ENCODE measurements at regions not wholly inside any gene's neighbourhood (a gene's known extent, or its start where the extent isn't known, plus 50 kb on each side); places are given as distances from the start of the nearest gene placed in this dataset. TPM values are rescaled to one million over a fixed set of nuclear protein-coding genes. Genes with fewer than 3 reads are reported as not detected.

- H3K27me3 ChIP-seq (ENCODE audit: control insufficient read depth in 2 of 2, insufficient read depth in 2 of 2, low read length in 2 of 2), result no peaks in the 10 kb centered on the region
- FAIRE-seq (no peak), DNase-seq (ENCODE audit: extremely low read depth in 1 of 4, low spot score in 3 of 4) (no peak), ATAC-seq (no peak)
- no peak overlapping the region for H2AFZ ChIP-seq (ENCODE audit: low read depth, low read length)
- no peaks in the 10 kb centered on the region for H3K79me2 ChIP-seq (ENCODE audit: control insufficient read depth, insufficient read depth, low read length)
- intact Hi-C loops (cut with micrococcal nuclease), result no loop called here
- 0% methylated on average over 2 of the region's 2 CpGs for WGBS (ENCODE audit: insufficient coverage, low coverage, missing lambda C conversion rate)
- no peaks in the 10 kb centered on the region for H4K20me1 ChIP-seq (replicated peaks; ENCODE audit: control insufficient read depth, insufficient read depth, low read length)
- 0 out of 2 replicates have a peak, but pooled peaks cover 3% of the 10 kb centered on the region for H3K9me3 ChIP-seq (replicated peaks; ENCODE audit: control insufficient read depth, insufficient read depth, low read depth, low read length)
- TF ChIP-seq ZNF175 (CRISPR knock-in tag; IDR thresholded peaks at IDR 0.05; ENCODE audit: low read depth) (no peak), RAD51 (IDR thresholded peaks at IDR 0.05; ENCODE audit: borderline replicate concordance, low read depth) (no peak), ETV5 (CRISPR knock-in tag; IDR thresholded peaks at IDR 0.05; ENCODE audit: low read depth) (no peak)
- TF ChIP-seq, protein P1, sequence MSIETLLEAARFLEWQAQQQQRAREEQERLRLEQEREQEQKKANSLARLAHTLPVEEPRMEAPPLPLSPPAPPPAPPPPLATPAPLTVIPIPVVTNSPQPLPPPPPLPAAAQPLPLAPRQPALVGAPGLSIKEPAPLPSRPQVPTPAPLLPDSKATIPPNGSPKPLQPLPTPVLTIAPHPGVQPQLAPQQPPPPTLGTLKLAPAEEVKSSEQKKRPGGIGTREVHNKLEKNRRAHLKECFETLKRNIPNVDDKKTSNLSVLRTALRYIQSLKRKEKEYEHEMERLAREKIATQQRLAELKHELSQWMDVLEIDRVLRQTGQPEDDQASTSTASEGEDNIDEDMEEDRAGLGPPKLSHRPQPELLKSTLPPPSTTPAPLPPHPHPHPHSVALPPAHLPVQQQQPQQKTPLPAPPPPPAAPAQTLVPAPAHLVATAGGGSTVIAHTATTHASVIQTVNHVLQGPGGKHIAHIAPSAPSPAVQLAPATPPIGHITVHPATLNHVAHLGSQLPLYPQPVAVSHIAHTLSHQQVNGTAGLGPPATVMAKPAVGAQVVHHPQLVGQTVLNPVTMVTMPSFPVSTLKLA (conservative IDR thresholded peaks at IDR 0.05), result no peak
- no peak overlapping the region for H3K27ac ChIP-seq (ENCODE audit: extremely low read depth, low read depth, low read length)
- H3K9ac ChIP-seq (ENCODE audit: insufficient read depth in 1 of 2, low read depth in 2 of 2, low read length in 2 of 2), result no peak overlapping the region
- H3K4me2 ChIP-seq (ENCODE audit: insufficient read depth, low read length), result no peak overlapping the region
- POLR2A ChIA-PET, result no interaction called here
- in situ Hi-C loops (cut with MboI), result no loop called here
- no peaks in the 10 kb centered on the region for H3K4me1 ChIP-seq (replicated peaks in 1 of 2; ENCODE audit: control insufficient read depth in 2 of 2, insufficient read depth in 2 of 2, low read length in 2 of 2)
- H3K4me3 ChIP-seq, result no peak overlapping the region
- CTCF ChIA-PET (ENCODE audit: low intra/inter-chr PET ratio), result no interaction called here
- H3K36me3 ChIP-seq (ENCODE audit: control insufficient read depth, insufficient read depth, low read length), result no peaks in the 10 kb centered on the region
- no peaks in the 10 kb centered on the region for H3K9me1 ChIP-seq (ENCODE audit: control insufficient read depth, insufficient read depth, low read length)
- BruUV-seq (replicated peaks), result no TSS peak
Observed at GRCh38 chr4:11480683-11481082, 52.0 kb upstream of the HS3ST1 start.

Small RNA genes lying in the stretch of these regions (small RNA-seq; reads per million reads assigned to genes)
- not detected for gene RF00026
- not detected for gene RNU6-578P

All from K562 (cell line).